ENCODE measurements at regions not wholly inside any gene's neighbourhood (a gene's known extent, or its start where the extent isn't known, plus 50 kb on each side); places are given as distances from the start of the nearest gene placed in this dataset.

DNA sequence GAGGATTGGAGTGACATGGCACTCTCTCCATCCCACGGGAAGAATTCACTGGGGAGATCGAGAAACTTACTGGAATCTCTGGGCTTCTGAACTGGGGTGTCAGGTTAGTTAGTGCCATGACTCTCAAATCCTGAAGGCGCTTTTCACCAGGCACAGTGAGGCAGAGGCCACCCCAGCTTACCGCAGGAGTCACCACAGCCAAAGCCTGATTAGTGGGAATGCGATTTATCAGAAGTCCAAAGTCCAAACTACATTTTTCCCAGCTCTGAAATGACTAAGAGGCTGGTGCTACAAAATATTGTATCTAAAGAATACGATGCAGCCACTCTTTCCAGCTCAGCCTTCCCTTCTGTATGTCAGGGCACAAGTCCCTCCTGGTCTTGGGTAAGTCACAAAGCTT is 334.8 kb upstream of the SHH start:
- DNase-seq (ENCODE audit: low read depth in 1 of 2, low spot score in 1 of 2): no peak

DNA sequence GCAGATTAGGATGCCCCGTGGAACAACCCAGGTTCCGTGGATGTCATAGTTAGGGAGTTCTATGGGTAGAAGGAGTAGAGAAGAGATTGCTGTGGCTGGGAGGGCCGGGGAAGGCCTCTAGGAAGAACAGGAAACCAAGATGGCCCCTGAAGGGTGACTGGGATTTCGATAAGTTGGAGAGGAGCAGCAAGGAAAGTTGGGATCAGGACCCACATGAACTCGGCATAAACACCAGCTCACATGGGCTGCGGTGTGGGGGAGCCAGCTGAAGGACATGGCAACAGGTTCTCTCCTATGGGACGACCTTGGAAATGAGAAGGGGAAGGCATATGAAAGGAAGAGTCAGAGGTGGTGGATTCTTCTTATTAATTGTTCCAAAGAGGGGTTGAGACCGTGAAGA is 333.7 kb upstream of the SHH start:
- Histone ChIP-seq H3K27ac (replicated peaks) (no peak overlapping the region), H3K4me3 (replicated peaks; ENCODE audit: insufficient read depth, low read length) (no peak overlapping the region), H3K27me3 (ENCODE audit: insufficient read depth, poor library complexity, severe bottlenecking) (no peaks in the 10 kb centered on the region)
- TF ChIP-seq GABPA (IDR thresholded peaks at IDR 0.05; ENCODE audit: low read depth) (no peak), POLR2AphosphoS5 (IDR thresholded peaks at IDR 0.05; ENCODE audit: low read depth) (no peak), SPI1 (IDR thresholded peaks at IDR 0.05; ENCODE audit: borderline replicate concordance, low read depth) (no peak)
- TF ChIP-seq, protein P1, sequence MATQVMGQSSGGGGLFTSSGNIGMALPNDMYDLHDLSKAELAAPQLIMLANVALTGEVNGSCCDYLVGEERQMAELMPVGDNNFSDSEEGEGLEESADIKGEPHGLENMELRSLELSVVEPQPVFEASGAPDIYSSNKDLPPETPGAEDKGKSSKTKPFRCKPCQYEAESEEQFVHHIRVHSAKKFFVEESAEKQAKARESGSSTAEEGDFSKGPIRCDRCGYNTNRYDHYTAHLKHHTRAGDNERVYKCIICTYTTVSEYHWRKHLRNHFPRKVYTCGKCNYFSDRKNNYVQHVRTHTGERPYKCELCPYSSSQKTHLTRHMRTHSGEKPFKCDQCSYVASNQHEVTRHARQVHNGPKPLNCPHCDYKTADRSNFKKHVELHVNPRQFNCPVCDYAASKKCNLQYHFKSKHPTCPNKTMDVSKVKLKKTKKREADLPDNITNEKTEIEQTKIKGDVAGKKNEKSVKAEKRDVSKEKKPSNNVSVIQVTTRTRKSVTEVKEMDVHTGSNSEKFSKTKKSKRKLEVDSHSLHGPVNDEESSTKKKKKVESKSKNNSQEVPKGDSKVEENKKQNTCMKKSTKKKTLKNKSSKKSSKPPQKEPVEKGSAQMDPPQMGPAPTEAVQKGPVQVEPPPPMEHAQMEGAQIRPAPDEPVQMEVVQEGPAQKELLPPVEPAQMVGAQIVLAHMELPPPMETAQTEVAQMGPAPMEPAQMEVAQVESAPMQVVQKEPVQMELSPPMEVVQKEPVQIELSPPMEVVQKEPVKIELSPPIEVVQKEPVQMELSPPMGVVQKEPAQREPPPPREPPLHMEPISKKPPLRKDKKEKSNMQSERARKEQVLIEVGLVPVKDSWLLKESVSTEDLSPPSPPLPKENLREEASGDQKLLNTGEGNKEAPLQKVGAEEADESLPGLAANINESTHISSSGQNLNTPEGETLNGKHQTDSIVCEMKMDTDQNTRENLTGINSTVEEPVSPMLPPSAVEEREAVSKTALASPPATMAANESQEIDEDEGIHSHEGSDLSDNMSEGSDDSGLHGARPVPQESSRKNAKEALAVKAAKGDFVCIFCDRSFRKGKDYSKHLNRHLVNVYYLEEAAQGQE (IDR thresholded peaks at IDR 0.05; ENCODE audit: insufficient replicate concordance, low read depth): no peak
- TF ChIP-seq, protein P2, sequence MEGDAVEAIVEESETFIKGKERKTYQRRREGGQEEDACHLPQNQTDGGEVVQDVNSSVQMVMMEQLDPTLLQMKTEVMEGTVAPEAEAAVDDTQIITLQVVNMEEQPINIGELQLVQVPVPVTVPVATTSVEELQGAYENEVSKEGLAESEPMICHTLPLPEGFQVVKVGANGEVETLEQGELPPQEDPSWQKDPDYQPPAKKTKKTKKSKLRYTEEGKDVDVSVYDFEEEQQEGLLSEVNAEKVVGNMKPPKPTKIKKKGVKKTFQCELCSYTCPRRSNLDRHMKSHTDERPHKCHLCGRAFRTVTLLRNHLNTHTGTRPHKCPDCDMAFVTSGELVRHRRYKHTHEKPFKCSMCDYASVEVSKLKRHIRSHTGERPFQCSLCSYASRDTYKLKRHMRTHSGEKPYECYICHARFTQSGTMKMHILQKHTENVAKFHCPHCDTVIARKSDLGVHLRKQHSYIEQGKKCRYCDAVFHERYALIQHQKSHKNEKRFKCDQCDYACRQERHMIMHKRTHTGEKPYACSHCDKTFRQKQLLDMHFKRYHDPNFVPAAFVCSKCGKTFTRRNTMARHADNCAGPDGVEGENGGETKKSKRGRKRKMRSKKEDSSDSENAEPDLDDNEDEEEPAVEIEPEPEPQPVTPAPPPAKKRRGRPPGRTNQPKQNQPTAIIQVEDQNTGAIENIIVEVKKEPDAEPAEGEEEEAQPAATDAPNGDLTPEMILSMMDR (IDR thresholded peaks at IDR 0.05; ENCODE audit: insufficient read depth, low read length): no peak
- DNase-seq (ENCODE audit: low read depth in 1 of 2, low spot score in 1 of 2): no peak

More for the DNA sequence above, 334.8 kb upstream of the SHH start:
- no peak for TF ChIP-seq GABPA (IDR thresholded peaks at IDR 0.05; ENCODE audit: low read depth)
- TF ChIP-seq, protein P2 (IDR thresholded peaks at IDR 0.05; ENCODE audit: insufficient read depth, low read length): no peak
- no peak for TF ChIP-seq SPI1 (IDR thresholded peaks at IDR 0.05; ENCODE audit: borderline replicate concordance, low read depth)
- TF ChIP-seq POLR2AphosphoS5 (IDR thresholded peaks at IDR 0.05; ENCODE audit: low read depth): no peak
- TF ChIP-seq, protein P1 (IDR thresholded peaks at IDR 0.05; ENCODE audit: insufficient replicate concordance, low read depth): no peak
- Histone ChIP-seq H3K27ac (replicated peaks) (no peak overlapping the region), H3K4me3 (replicated peaks; ENCODE audit: insufficient read depth, low read length) (no peak overlapping the region), H3K27me3 (ENCODE audit: insufficient read depth, poor library complexity, severe bottlenecking) (no peaks in the 10 kb centered on the region)

DNA sequence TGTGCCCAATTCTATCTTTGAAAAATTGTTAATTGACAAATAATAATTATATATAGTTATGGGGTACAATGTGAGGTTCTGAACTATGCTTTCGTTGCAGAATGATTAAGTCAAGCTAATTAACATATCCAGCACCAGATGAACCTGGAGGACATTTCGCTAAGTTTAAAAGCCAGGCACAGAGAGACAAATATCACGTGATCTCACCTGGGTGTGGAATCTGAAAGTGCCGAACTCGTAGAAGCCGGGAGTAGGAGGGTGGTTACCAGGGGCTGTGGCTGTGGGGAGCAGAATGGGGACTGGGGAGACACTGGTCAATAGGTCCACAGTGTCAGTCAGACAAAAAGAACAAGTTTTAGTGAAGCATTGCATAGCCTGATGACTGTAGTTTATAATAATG is 332.9 kb upstream of the SHH start:
- H3K27ac ChIP-seq (replicated peaks): no peak overlapping the region
- no peaks in the 10 kb centered on the region for H3K27me3 ChIP-seq (ENCODE audit: insufficient read depth, poor library complexity, severe bottlenecking)
- H3K4me3 ChIP-seq (replicated peaks; ENCODE audit: insufficient read depth, low read length): no peak overlapping the region
- no peak for DNase-seq (ENCODE audit: low read depth in 1 of 2, low spot score in 1 of 2)
- TF ChIP-seq GABPA (IDR thresholded peaks at IDR 0.05; ENCODE audit: low read depth): no peak
- no peak for TF ChIP-seq POLR2AphosphoS5 (IDR thresholded peaks at IDR 0.05; ENCODE audit: low read depth)
- no peak for TF ChIP-seq SPI1 (IDR thresholded peaks at IDR 0.05; ENCODE audit: borderline replicate concordance, low read depth)
- TF ChIP-seq, protein P2 (IDR thresholded peaks at IDR 0.05; ENCODE audit: insufficient read depth, low read length): no peak
- TF ChIP-seq, protein P1 (IDR thresholded peaks at IDR 0.05; ENCODE audit: insufficient replicate concordance, low read depth): no peak
